Hematopoietic multipotent progenitor cell treated with erythropoietin and hydrocortisone succinate and interleukin-3 and kit ligand, for 4 days (in vitro differentiated cells): ENCODE measurements at regions not wholly inside any gene's neighbourhood (a gene's known extent, or its start where the extent isn't known, plus 50 kb on each side); places are given as distances from the start of the nearest gene placed in this dataset.

Experiments
- DNase-seq: peaks from one replicate; pipeline ENCODE4 v3.0.0-alpha.2; 2015

- DNase-seq = no peak
Measured at GRCh38 chr4:128600410-128600809, 209.1 kb upstream of the JADE1 start.

GRCh38 chr4:128597500-128597899 lies 212.0 kb upstream of the JADE1 start:
- DNase-seq = no peak

GRCh38 chr4:128596853-128597252 lies 212.6 kb upstream of the JADE1 start:
- no peak for DNase-seq

- DNase-seq = no peak
Measured at GRCh38 chr4:128596115-128596514, 213.4 kb upstream of the JADE1 start.

- no peak for DNase-seq
Measured at GRCh38 chr4:128591482-128591881, 218.0 kb upstream of the JADE1 start.

- no peak for DNase-seq
Measured at GRCh38 chr4:128590773-128591172, 218.7 kb upstream of the JADE1 start.

GRCh38 chr4:128590034-128590740 lies 219.3 kb upstream of the JADE1 start:
- DNase-seq = no peak

- no peak for DNase-seq
Measured at GRCh38 chr4:128589384-128589965, 220.0 kb upstream of the JADE1 start.

- DNase-seq = no peak
Measured at GRCh38 chr4:128587382-128587781, 222.1 kb upstream of the JADE1 start.

- DNase-seq = peak; percentile 36
Measured at GRCh38 chr4:128583753-128584712, 225.5 kb upstream of the JADE1 start.

- peak; percentile 72 for DNase-seq
Measured at GRCh38 chr4:128582427-128582870, 227.1 kb upstream of the JADE1 start.

GRCh38 chr4:128579154-128579853 lies 230.2 kb upstream of the JADE1 start:
- DNase-seq = no peak

- DNase-seq = peak; percentile 84
Measured at GRCh38 chr4:128574706-128575105, 234.8 kb upstream of the JADE1 start.

- DNase-seq = no peak
Measured at GRCh38 chr4:128573781-128574508, 235.6 kb upstream of the JADE1 start.

- DNase-seq = peak; percentile 14
Measured at GRCh38 chr4:128572778-128573241, 236.7 kb upstream of the JADE1 start.

- DNase-seq = peak; percentile 18
Measured at GRCh38 chr4:128571747-128572146, 237.8 kb upstream of the JADE1 start.

GRCh38 chr4:128570387-128570975 lies 239.0 kb upstream of the JADE1 start:
- peak; percentile 32 for DNase-seq

GRCh38 chr4:128566693-128567092 lies 242.8 kb upstream of the JADE1 start:
- no peak for DNase-seq

- DNase-seq = peak; percentile 75
Measured at GRCh38 chr4:128565565-128566186, 243.8 kb upstream of the JADE1 start.

- peak; percentile 39 for DNase-seq
Measured at GRCh38 chr4:128565054-128565453, 244.4 kb upstream of the JADE1 start.

GRCh38 chr4:128564081-128564630 lies 245.3 kb upstream of the JADE1 start:
- DNase-seq = no peak
